ENCODE measurements at regions not wholly inside any gene's neighbourhood (a gene's known extent, or its start where the extent isn't known, plus 50 kb on each side); places are given as distances from the start of the nearest gene placed in this dataset.

DNA sequence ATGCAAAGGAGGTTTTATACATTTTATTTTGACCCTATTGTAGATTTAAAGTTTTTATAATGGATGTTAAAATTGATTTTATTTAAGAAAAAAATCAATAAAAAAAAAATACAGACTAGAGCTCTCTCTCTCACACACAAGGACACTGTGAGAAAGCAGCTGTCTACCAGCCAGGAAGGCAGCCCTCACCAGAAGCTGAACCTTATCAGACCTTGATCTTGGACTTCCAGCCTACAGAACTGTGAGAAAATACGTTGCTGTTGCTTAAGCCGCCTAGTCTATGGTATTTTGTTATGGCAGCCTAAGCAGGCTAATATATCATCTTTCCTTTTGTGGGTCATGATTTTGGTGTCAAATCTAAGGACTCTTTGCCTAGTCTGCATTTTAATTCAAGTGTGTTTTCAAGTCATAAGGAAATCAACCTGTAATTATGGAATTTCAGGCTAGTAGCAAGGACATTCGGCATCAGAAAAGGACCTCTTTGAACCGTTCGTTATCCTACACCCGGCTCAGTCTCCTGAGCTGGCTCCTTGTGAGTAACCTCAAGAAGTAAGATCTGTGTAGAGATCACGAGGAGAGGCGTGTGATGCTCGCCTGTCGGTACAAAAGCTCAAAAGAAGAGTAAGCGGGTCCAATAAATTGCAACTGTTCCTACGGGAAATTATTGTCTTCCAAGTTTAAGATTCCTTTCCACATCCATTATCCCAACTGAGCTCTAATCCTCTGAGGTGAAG lies 98.2 kb downstream of the PDCL3 start:
- Histone ChIP-seq H3K9me3 (ENCODE audit: insufficient read depth, low read depth, low read length) (no peaks in the 10 kb centered on the region), H3K9ac (ENCODE audit: low read depth, low read length) (no peak overlapping the region), H3K4me1 (ENCODE audit: insufficient read depth, low read length) (no peaks in the 10 kb centered on the region), H3K27me3 (ENCODE audit: insufficient read depth, low read length) (no peaks in the 10 kb centered on the region), H3K27ac (ENCODE audit: low read depth, low read length) (no peak overlapping the region), H3K4me3 (ENCODE audit: low read length) (no peak overlapping the region), H3K36me3 (ENCODE audit: insufficient read depth, low read length) (no peaks in the 10 kb centered on the region)
- WGBS: 96% methylated on average over 12 of the region's 12 CpGs

DNA sequence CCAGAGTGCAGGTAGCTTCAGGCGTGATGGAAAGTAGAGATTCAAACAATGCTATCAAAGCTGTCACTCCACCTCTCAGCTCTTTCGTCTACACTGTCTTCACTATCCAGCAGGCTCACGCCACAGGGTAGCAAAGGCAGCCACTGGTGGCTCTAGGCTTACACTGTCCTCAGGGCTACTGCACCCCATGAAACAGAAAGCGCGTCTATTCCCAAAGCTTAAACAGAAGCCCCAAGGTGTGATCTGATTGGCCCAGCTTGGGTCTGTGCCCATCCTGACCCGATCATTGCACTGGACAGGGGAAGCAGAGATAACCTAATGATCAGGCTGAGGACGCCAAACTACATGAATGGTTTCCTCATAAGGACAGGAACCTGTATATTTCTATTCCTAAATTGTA lies 100.1 kb downstream of the PDCL3 start:
- Histone ChIP-seq H3K27me3 (ENCODE audit: insufficient read depth, low read length) (no peaks in the 10 kb centered on the region), H3K36me3 (ENCODE audit: insufficient read depth, low read length) (no peaks in the 10 kb centered on the region), H3K27ac (ENCODE audit: low read depth, low read length) (no peak overlapping the region), H3K9ac (ENCODE audit: low read depth, low read length) (no peak overlapping the region), H3K9me3 (ENCODE audit: insufficient read depth, low read depth, low read length) (no peaks in the 10 kb centered on the region), H3K4me3 (ENCODE audit: low read length) (no peak overlapping the region), H3K4me1 (ENCODE audit: insufficient read depth, low read length) (no peaks in the 10 kb centered on the region)
- 93% methylated on average over 7 of the region's 7 CpGs for WGBS

DNA sequence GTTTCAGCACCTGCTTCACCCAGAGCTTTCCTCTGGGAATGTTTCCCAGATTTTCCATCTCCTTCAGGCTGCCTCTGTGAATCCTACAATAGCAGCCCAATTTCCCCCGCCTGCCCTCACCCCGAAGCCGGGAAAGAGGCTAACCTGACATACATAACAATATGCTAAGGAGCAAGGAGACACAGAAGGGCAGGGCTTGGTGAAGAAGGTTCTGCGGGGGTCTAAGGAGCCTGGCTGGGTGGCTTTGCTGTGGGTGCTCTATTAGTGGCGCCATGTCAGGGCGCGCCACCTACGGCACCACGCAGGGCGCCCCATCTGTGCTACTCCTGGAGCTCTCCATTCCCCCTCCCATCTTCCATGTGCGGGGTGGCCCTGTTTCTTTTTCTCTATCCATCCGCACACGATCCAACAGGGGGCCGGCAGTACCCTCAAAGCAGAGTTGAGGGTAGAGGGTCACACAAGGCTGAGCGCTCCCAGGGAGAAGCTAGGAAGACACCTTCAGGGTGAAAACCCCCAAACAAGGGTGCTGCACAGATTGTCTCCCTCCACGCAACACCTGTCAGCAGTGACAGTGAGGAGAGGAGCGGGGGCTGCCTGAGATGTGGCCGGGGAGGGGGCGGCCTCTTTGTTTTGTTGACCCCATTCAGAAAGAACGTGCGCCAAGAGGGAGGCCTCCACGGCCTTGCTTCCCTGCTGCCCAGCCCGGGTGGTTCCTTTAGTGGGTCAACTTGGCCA lies 101.4 kb downstream of the PDCL3 start:
- WGBS: 96% methylated on average over 21 of the region's 23 CpGs
- no peaks in the 10 kb centered on the region for H3K36me3 ChIP-seq (ENCODE audit: insufficient read depth, low read length)

DNA sequence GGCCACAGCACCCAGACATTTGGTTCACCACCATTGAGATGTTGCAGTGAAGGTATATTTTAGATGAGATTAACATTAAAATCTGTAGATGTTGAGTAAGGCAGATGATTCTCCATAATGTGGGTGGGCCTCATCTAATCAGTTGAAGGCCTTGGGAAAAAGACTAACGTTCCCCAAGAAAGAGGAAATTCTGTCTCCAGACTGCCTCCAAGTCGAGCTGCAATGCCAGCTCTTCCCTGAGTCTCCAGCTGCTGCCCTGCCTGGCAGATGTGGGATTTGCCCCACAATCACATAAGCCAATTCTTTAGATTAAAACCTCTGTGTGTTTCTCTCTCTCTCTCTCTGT lies 101.9 kb downstream of the PDCL3 start:
- Histone ChIP-seq H3K27me3 (ENCODE audit: insufficient read depth, low read length) (no peaks in the 10 kb centered on the region), H3K4me3 (ENCODE audit: low read length) (no peak overlapping the region), H3K36me3 (ENCODE audit: insufficient read depth, low read length) (no peaks in the 10 kb centered on the region), H3K4me1 (ENCODE audit: insufficient read depth, low read length) (no peaks in the 10 kb centered on the region), H3K9me3 (ENCODE audit: insufficient read depth, low read depth, low read length) (no peaks in the 10 kb centered on the region), H3K27ac (ENCODE audit: low read depth, low read length) (no peak overlapping the region), H3K9ac (ENCODE audit: low read depth, low read length) (no peak overlapping the region)
- 71% methylated on average over 2 of the region's 2 CpGs for WGBS

More for the DNA sequence above, 101.4 kb downstream of the PDCL3 start:
- Histone ChIP-seq H3K27ac (ENCODE audit: low read depth, low read length) (no peak overlapping the region), H3K4me3 (ENCODE audit: low read length) (no peak overlapping the region), H3K9me3 (ENCODE audit: insufficient read depth, low read depth, low read length) (no peaks in the 10 kb centered on the region), H3K4me1 (ENCODE audit: insufficient read depth, low read length) (no peaks in the 10 kb centered on the region), H3K9ac (ENCODE audit: low read depth, low read length) (no peak overlapping the region), H3K27me3 (ENCODE audit: insufficient read depth, low read length) (no peaks in the 10 kb centered on the region)

DNA sequence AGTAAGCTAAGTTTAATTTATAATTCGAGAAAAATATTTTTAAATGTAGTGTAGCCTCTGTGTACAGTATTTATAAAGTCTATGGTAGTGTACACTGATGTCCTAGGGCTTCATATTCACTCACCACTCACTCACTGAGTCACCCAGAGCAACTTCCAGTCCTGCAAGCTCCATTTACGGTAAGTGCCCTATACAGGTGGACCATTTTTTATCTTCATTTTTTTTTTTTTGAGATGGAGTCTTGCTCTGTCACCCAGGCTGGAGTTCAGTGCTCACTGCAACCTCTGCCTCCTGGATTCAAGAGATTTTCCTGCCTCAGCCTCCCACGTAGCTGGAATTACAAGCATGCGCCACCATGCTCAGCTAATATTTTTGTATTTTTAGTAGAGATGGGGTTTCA lies 104.2 kb downstream of the PDCL3 start:
- Histone ChIP-seq H3K27ac (ENCODE audit: low read depth, low read length) (no peak overlapping the region), H3K9ac (ENCODE audit: low read depth, low read length) (no peak overlapping the region), H3K9me3 (ENCODE audit: insufficient read depth, low read depth, low read length) (no peaks in the 10 kb centered on the region), H3K36me3 (ENCODE audit: insufficient read depth, low read length) (no peaks in the 10 kb centered on the region), H3K4me1 (ENCODE audit: insufficient read depth, low read length) (no peaks in the 10 kb centered on the region), H3K4me3 (ENCODE audit: low read length) (no peak overlapping the region), H3K27me3 (ENCODE audit: insufficient read depth, low read length) (no peaks in the 10 kb centered on the region)
- 63% methylated on average over 3 of the region's 4 CpGs for WGBS

DNA sequence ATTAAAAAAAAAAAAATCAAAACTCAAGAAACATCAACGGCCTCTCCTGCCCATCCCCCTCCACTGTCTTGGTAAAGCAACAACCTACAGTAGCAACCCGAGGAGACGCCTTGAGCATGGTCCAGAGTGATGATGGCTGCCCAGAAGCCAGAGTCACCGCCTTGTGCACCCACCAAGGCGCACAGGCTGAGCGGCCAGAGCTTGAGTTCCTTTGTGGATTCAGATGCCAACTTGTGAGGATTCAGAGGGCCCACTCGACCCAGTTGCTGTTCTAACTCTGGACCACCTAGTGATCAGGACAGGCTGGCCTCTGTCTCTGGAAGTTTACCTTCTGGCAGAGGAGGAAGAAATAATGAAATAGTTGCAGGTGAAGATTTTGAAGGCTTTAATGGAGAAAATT lies 105.0 kb downstream of the PDCL3 start:
- no peaks in the 10 kb centered on the region for H3K27me3 ChIP-seq (ENCODE audit: insufficient read depth, low read length)
- no peak overlapping the region for H3K9ac ChIP-seq (ENCODE audit: low read depth, low read length)

DNA sequence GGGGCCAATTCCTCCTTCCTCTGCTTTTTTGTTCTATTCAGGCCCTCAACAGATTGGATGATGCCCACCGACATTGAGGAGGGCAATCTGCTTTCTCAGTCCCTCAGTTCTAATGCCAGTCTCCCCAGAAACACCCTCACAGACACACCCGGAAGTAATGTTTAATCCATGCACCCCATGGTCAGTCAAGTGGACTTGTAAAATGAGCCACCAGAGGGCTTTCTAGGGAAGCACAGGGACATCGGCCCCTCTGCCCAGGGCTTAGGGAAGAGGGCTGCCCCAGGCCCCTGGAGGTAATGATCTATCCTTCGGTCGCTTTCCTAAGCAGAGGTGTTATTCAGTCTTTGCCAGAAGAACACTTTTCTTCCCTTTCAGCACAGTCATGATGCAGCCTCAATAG lies 107.4 kb downstream of the PDCL3 start:
- H3K27ac ChIP-seq (ENCODE audit: low read depth, low read length): no peak overlapping the region
- no peak overlapping the region for H3K9ac ChIP-seq (ENCODE audit: low read depth, low read length)
- no peaks in the 10 kb centered on the region for H3K4me1 ChIP-seq (ENCODE audit: insufficient read depth, low read length)
- 93% methylated on average over 5 of the region's 5 CpGs for WGBS
- no peaks in the 10 kb centered on the region for H3K27me3 ChIP-seq (ENCODE audit: insufficient read depth, low read length)
- H3K4me3 ChIP-seq (ENCODE audit: low read length): no peak overlapping the region
- H3K36me3 ChIP-seq (ENCODE audit: insufficient read depth, low read length): no peaks in the 10 kb centered on the region
- no peaks in the 10 kb centered on the region for H3K9me3 ChIP-seq (ENCODE audit: insufficient read depth, low read depth, low read length)

More for the DNA sequence above, 105.0 kb downstream of the PDCL3 start:
- no peaks in the 10 kb centered on the region for H3K4me1 ChIP-seq (ENCODE audit: insufficient read depth, low read length)
- no peaks in the 10 kb centered on the region for H3K9me3 ChIP-seq (ENCODE audit: insufficient read depth, low read depth, low read length)
- H3K27ac ChIP-seq (ENCODE audit: low read depth, low read length): no peak overlapping the region
- no peaks in the 10 kb centered on the region for H3K36me3 ChIP-seq (ENCODE audit: insufficient read depth, low read length)
- 96% methylated on average over 7 of the region's 7 CpGs for WGBS
- H3K4me3 ChIP-seq (ENCODE audit: low read length): no peak overlapping the region

DNA sequence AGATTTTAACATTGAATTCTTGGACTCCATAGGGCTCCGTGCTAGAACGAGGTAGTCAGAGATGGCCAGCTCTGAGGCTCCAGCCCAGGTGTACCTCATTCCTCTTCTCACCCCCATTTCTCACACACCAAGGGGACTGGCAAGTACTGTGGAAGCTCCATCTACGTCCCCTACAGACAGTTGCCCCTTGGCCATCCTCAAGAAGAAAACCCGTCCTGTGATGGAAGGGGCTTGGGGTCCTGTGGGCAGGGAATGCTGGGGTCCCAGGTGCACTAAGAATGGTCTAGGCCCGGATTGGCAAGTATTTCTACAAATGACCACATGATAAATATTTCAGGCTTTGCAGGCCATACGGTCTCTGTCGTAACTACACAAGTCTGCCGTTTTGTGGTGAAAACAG lies 110.3 kb downstream of the PDCL3 start:
- Histone ChIP-seq H3K9me3 (ENCODE audit: insufficient read depth, low read depth, low read length) (no peaks in the 10 kb centered on the region), H3K27me3 (ENCODE audit: insufficient read depth, low read length) (no peaks in the 10 kb centered on the region), H3K4me3 (ENCODE audit: low read length) (no peak overlapping the region), H3K36me3 (ENCODE audit: insufficient read depth, low read length) (no peaks in the 10 kb centered on the region), H3K9ac (ENCODE audit: low read depth, low read length) (no peak overlapping the region), H3K27ac (ENCODE audit: low read depth, low read length) (no peak overlapping the region), H3K4me1 (ENCODE audit: insufficient read depth, low read length) (no peaks in the 10 kb centered on the region)
- 97% methylated on average over 8 of the region's 8 CpGs for WGBS

DNA sequence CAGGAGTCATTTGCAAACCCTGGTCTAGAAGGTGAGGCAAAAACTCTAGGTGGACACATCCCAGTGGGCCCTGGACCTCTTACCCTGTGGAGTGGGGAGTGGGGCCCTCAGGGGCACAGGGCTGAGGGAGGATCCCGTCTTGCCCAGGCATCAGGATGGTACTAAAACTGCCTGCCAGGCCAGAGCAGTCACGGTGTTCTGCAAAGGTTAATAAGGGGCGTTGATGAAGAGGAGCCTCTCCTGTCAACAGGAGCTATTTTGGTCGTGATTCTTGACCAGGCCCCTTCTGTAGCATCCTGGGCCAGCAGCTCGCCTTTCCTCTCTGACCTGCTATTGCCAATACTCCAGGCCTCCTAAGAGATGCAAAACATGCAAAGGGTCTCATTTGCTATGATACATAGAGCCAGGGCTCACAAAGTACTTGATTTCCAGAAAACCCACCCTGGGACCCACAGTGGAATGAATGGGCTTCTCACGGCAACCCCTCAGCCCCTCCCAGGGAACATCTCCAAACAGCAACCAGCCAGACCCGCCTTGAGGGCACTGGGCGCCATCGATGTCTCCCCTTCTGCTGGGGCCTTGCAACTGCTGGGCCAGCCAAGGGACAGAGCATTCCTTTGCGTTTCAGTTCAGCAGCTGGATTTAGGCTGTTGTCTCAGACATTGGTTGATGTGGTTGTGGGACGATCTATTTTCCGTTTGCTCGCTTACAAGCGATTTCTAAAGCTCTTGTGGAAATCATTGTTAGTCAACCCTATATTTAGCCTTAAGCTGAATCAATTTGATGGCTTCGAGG lies 111.1 kb downstream of the PDCL3 start:
- no peak overlapping the region for H3K9ac ChIP-seq (ENCODE audit: low read depth, low read length)
- 96% methylated on average over 14 of the region's 15 CpGs for WGBS
- no peak overlapping the region for H3K27ac ChIP-seq (ENCODE audit: low read depth, low read length)
- H3K4me3 ChIP-seq (ENCODE audit: low read length): no peak overlapping the region
- H3K36me3 ChIP-seq (ENCODE audit: insufficient read depth, low read length): no peaks in the 10 kb centered on the region
- no peaks in the 10 kb centered on the region for H3K27me3 ChIP-seq (ENCODE audit: insufficient read depth, low read length)
- H3K9me3 ChIP-seq (ENCODE audit: insufficient read depth, low read depth, low read length): no peaks in the 10 kb centered on the region
- H3K4me1 ChIP-seq (ENCODE audit: insufficient read depth, low read length): no peaks in the 10 kb centered on the region

DNA sequence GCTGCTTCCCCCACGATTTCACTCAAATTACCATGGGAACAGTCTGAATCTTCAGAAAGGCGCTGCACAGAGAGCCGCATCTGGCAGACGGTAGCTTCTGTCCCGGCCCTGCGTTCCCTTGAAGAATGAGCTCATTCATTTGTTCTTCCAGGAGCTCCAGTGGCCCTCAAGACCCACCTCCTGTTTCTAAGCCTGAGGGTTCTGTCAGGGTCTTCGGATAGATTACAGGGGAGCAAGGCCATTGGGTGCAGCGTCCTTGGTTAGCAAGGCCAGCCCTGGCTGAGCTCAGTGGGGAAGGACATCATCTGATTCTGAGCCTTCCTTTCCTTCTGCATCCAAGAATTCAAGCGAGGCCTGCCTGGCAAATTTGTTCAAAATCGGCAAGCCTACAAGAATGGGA lies 111.9 kb downstream of the PDCL3 start:
- Histone ChIP-seq H3K9me3 (ENCODE audit: insufficient read depth, low read depth, low read length) (no peaks in the 10 kb centered on the region), H3K4me1 (ENCODE audit: insufficient read depth, low read length) (no peaks in the 10 kb centered on the region), H3K36me3 (ENCODE audit: insufficient read depth, low read length) (no peaks in the 10 kb centered on the region), H3K9ac (ENCODE audit: low read depth, low read length) (no peak overlapping the region), H3K4me3 (ENCODE audit: low read length) (no peak overlapping the region), H3K27ac (ENCODE audit: low read depth, low read length) (no peak overlapping the region), H3K27me3 (ENCODE audit: insufficient read depth, low read length) (no peaks in the 10 kb centered on the region)
- WGBS: 95% methylated on average over 10 of the region's 10 CpGs

DNA sequence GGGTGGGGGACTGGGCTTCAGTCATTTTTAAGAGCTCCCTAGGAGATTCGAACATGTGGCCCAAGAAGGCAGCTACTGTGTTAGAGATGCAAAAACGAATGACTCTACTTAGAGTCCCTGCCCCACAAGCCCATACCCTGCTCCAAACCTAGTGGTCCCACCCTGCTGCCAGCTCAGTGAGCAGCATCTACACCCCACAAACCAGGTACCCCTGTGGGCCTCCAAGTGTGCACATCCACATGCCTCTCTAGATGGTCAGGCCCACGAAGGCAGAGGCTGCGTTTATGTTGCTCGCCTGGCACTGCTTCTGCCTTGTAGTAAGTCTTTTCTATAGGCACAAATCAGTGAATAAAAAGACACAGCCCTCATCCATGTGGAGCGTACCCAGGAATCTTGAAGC lies 112.6 kb downstream of the PDCL3 start:
- no peaks in the 10 kb centered on the region for H3K36me3 ChIP-seq (ENCODE audit: insufficient read depth, low read length)
- 87% methylated on average over 6 of the region's 6 CpGs for WGBS
- H3K9me3 ChIP-seq (ENCODE audit: insufficient read depth, low read depth, low read length): no peaks in the 10 kb centered on the region
- no peaks in the 10 kb centered on the region for H3K4me1 ChIP-seq (ENCODE audit: insufficient read depth, low read length)
- H3K9ac ChIP-seq (ENCODE audit: low read depth, low read length): no peak overlapping the region
- no peak overlapping the region for H3K27ac ChIP-seq (ENCODE audit: low read depth, low read length)
- H3K4me3 ChIP-seq (ENCODE audit: low read length): no peak overlapping the region
- H3K27me3 ChIP-seq (ENCODE audit: insufficient read depth, low read length): no peaks in the 10 kb centered on the region

All from HUES64 (cell line).